ENCODE measurements at regions not wholly inside any gene's neighbourhood (a gene's known extent, or its start where the extent isn't known, plus 50 kb on each side); places are given as distances from the start of the nearest gene placed in this dataset.

DNA sequence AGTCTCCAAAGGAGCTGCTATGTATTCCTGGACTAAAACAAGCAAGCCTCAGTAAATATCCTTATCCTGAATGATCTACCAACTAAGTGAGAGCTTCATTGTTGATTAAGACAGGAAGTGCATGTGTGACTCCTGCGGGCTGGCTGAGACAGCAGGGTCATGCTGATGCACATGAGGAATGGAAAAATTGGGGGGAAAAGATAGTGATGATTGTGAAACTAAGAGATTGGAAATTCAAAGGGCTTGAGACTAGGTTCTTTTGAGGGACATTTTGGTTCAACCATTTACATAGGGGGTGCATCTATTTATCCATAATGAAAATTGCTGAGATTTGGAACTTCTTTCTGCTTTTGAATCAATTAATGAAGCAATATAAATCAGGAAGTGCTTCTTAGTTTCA, 61.1 kb upstream of the C1QTNF7 start:
- no peak for DNase-seq (ENCODE audit: low read depth in 2 of 2)

DNA sequence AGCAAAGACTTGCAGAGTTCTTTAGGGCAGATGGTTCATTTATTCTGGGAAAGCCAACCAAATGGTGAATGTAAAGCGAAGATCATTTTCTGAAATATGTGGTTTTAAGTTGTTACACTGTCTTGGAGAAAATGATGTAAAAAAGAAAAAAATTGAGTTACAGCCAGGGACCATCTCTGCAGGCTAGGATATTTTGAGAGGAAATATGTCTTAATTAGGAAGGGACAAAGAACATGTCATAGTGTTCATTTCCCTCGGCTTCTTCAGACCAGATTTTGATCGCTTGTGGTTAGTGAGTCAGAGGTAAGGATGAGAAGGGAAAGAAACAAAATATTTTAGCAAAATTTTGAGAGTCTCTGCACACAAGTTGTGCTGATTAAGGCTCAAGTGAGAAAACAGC, 59.0 kb upstream of the C1QTNF7 start:
- DNase-seq (ENCODE audit: low read depth in 2 of 2): no peak

DNA sequence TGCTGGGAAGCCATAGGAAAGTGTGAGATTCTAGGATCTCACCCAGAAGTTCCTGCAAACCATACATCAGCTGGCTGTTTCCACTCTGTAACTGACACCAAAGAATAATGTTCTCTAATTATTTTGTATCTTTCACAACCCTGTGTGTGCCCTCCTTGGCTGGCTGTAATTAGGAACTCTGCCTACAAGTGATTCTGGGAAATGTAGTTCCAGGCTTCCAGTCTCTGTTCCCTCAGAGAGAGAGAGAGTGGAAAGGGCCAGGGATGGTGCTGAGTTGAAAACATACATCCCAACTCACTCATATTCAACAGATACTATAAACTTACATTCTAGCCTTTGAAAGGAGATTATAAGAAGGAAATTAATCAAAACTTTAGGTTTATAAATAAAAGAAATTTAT, 57.5 kb upstream of the C1QTNF7 start:
- no peak for DNase-seq (ENCODE audit: low read depth in 2 of 2)

DNA sequence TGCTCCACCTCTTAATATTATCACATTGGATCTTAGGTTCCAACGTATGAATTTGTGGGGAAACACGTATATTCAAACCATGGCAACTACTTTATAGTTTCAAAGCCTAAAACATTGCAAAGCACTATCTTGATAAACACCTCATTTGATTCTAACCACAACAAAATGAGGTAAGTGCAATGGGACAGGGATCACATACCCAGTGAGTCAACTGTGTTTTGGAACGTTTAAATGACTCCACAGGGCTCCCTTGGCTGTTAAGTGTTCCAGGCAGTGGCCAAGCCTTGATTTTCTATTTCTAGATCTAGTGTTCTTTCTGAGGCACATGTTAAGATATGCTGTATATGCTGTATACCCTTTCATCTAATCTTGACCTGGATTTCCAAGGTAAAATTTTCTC, 54.5 kb upstream of the C1QTNF7 start:
- DNase-seq (ENCODE audit: low read depth in 2 of 2): no peak

DNA sequence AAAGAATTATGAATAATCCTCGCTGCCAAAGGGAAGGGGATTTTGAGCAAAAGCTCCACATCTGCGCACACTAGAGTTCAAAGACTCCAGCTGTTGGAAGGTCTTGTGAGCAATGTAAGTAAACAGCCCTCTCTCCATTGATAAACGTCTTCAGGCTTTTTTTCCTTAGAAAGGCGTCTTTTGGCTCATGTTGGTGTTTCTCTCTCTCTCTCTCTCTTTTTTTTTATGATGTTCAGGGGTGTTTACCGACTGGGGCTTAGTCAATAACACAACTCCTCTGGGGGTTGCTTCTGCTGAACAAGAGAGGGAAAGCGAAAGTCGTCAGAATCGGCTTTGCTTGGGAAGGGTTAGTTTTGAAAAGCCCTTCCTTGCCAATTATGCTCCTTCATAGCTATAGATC, 53.2 kb upstream of the C1QTNF7 start:
- DNase-seq (ENCODE audit: low read depth in 2 of 2): no peak

DNA sequence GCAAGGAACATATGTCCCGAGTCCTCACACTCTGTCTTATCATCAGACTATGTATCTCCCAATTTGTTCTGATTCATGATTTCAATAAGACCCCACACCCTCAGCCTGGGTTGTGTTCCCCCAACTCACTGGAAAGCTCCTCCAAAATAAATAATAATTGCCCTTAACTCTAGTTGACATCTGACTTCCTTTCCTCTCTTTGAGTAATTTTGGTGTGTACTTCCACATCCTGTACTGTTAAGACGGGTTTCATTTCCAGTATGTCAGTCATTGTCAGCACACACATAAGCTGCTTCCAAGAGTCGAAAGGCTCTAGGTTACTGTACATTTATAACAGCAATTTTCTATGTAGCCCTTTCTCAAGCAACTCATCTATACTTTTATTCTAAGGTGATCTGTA, 52.2 kb upstream of the C1QTNF7 start:
- no peak for DNase-seq (ENCODE audit: low read depth in 2 of 2)

DNA sequence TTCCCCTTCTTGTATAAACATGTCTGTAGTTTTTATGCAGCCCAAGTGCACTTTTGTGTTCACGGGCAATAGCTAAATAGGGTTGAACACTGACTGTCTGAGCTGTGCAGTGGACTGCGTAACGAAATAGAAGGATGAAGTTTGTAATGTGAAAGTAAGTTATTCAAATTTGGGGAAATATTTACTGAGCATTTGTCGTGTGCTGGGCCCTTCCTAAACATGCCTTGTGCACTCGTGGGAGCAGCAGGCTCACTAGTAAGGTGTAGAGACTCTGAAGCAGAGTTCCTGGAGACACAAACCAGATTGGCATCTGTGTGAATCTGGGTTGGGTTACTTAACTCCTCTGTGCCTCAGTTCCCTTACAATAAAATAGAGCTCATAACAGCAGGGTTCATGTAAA, 51.7 kb upstream of the C1QTNF7 start:
- no peak for DNase-seq (ENCODE audit: low read depth in 2 of 2)

DNA sequence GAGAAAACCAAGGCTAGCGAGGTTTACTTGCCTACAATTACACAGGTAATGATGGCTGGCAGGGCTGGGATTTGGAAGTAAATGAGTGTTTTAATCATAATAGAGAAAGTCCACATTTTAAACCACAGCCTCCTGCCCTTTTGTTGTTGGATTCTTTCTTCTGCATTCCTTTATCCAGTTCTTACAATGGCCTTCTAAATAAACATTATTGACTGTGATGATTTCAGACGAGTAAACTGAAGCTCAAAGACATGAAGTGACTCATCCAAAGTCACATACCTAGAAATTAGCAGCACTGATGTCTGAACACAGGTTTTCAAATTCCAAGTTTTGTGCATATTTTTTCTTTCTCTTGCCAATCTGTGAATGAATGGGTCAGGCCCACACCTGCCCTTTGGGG, 51.2 kb upstream of the C1QTNF7 start:
- no peak for DNase-seq (ENCODE audit: low read depth in 2 of 2)
